ENCODE measurements at regions not wholly inside any gene's neighbourhood (a gene's known extent, or its start where the extent isn't known, plus 50 kb on each side); places are given as distances from the start of the nearest gene placed in this dataset.

DNA sequence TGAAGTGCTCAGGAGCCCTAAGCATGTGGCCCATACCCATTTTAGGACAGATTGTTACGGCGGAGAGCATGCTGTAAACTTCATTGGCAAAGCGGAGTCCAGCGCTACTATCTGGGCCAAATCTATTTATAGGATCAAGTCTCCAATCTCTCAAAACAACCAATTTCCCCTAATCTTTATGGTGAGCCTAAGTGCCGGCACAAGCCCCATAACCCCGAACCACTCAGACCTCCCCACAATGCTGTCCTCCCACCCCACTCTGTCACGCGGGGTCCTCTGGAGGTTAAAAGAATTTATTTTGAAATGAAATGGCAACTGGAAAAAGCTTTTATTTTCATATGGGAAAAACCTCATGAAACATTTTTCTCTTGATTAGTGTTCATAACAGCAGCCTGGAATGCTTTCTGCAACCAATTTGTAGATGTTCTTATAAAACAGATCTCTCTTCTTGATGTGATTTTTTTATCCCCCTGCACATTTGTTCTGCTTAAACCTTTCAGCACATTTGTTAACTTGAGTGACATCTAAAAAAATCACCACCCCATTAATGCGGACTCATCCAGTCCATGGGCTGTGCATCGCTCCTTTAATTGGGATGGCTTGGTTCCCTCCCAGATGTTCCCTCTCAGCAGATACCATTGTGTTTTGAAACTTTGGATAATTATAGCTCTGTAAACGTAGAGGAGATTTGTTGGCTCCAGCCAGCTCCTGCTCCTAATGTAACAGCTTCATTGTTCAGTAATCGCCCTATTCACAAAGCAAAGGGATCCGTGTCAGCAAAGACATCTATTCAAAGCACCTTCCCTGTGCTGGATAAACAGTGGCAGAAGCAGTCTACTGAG, 323.6 kb downstream of the CD83 start:
- TF ChIP-seq CTCF (conservative IDR thresholded peaks at IDR 0.05), result no peak
- TF ChIP-seq EZH2 (IDR thresholded peaks at IDR 0.05; ENCODE audit: low read depth), result no peak
